ENCODE measurements at regions not wholly inside any gene's neighbourhood (a gene's known extent, or its start where the extent isn't known, plus 50 kb on each side); places are given as distances from the start of the nearest gene placed in this dataset.

- Mint-ChIP-seq H3K4me1 (peaks cover 3% of the 10 kb centered on the region; the same call in 1 of the 2 replicates), H3K9me3 (peaks cover 10% of the 10 kb centered on the region), H3K27me3 (ENCODE audit: low read depth) (no peaks in the 10 kb centered on the region), H3K36me3 (0 out of 2 replicates have a peak, but pooled peaks cover 3% of the 10 kb centered on the region), H3K4me3 (no peak overlapping the region), H3K27ac (no peak overlapping the region)
- ChIA-PET POLR2A (no interaction called here), CTCF (interaction anchor here (0.9 to 1.7 kb wide), 3 partner anchors 39 to 242 kb away, joined by 3 to 5 read pairs (median 5); no protein-coding TSS in a partner anchor)
- TF ChIP-seq FOXJ3 (CRISPR knock-in tag; IDR thresholded peaks at IDR 0.05; ENCODE audit: borderline replicate concordance) (no peak), ATF1 (CRISPR knock-in tag; IDR thresholded peaks at IDR 0.05) (no peak), ZNF263 (CRISPR knock-in tag; IDR thresholded peaks at IDR 0.05; ENCODE audit: low read depth) (no peak), JUN (CRISPR knock-in tag; IDR thresholded peaks at IDR 0.05) (no peak), NFE2L1 (CRISPR knock-in tag; IDR thresholded peaks at IDR 0.05) (no peak)
- DNase-seq (ENCODE audit: low spot score): no peak
- no peak for ATAC-seq
Observed at GRCh38 chr17:12584727-12585126, 81.0 kb upstream of the MYOCD start.

GRCh38 chr17:12588531-12588930 is 77.2 kb upstream of the MYOCD start:
- Mint-ChIP-seq H3K4me1 (peaks cover 3% of the 10 kb centered on the region; the same call in 1 of the 2 replicates), H3K36me3 (no peaks in the 10 kb centered on the region), H3K27me3 (ENCODE audit: low read depth) (no peaks in the 10 kb centered on the region), H3K9me3 (0 out of 2 replicates have a peak, but pooled peaks cover 4% of the 10 kb centered on the region), H3K27ac (no peak overlapping the region), H3K4me3 (no peak overlapping the region)
- CTCF ChIA-PET: no interaction called here
- DNase-seq (ENCODE audit: low spot score) (no peak), ATAC-seq (no peak)
- POLR2A ChIA-PET: no interaction called here
- TF ChIP-seq SOX15 (CRISPR knock-in tag; IDR thresholded peaks at IDR 0.05) (no peak), ETV6 (CRISPR knock-in tag; IDR thresholded peaks at IDR 0.05) (no peak), MXD4 (CRISPR knock-in tag; IDR thresholded peaks at IDR 0.05; ENCODE audit: borderline replicate concordance) (no peak), ZBTB21 (CRISPR knock-in tag; IDR thresholded peaks at IDR 0.05; ENCODE audit: borderline replicate concordance) (no peak), ATF1 (CRISPR knock-in tag; IDR thresholded peaks at IDR 0.05) (no peak), FOXP4 (CRISPR knock-in tag; IDR thresholded peaks at IDR 0.05) (no peak), PREB (CRISPR knock-in tag; IDR thresholded peaks at IDR 0.05; ENCODE audit: borderline replicate concordance) (no peak)

GRCh38 chr17:12590417-12590816 is 75.3 kb upstream of the MYOCD start:
- POLR2A ChIA-PET: no interaction called here
- Mint-ChIP-seq H3K4me3 (no peak overlapping the region), H3K27me3 (ENCODE audit: low read depth) (no peaks in the 10 kb centered on the region), H3K27ac (no peak overlapping the region), H3K9me3 (0 out of 2 replicates have a peak, but pooled peaks cover 4% of the 10 kb centered on the region), H3K4me1 (no peaks in the 10 kb centered on the region), H3K36me3 (no peaks in the 10 kb centered on the region)
- ATAC-seq (no peak), DNase-seq (ENCODE audit: low spot score) (no peak)
- CTCF ChIA-PET: no interaction called here
- TF ChIP-seq ERG (CRISPR knock-in tag; IDR thresholded peaks at IDR 0.05): no peak
- TF ChIP-seq PRRX2 (CRISPR knock-in tag; IDR thresholded peaks at IDR 0.05): no peak
- no peak for TF ChIP-seq ZNF281 (CRISPR knock-in tag; IDR thresholded peaks at IDR 0.05)
- TF ChIP-seq ARID4B (CRISPR knock-in tag; IDR thresholded peaks at IDR 0.05; ENCODE audit: borderline replicate concordance): no peak
- TF ChIP-seq IRF1 (CRISPR knock-in tag; IDR thresholded peaks at IDR 0.05): no peak
- no peak for TF ChIP-seq ZNF423 (CRISPR knock-in tag; IDR thresholded peaks at IDR 0.05)
- no peak for TF ChIP-seq USF2 (CRISPR knock-in tag; IDR thresholded peaks at IDR 0.05)

Measured in WTC11 (cell line).